ENCODE measurements at regions not wholly inside any gene's neighbourhood (a gene's known extent, or its start where the extent isn't known, plus 50 kb on each side); places are given as distances from the start of the nearest gene placed in this dataset.

DNA sequence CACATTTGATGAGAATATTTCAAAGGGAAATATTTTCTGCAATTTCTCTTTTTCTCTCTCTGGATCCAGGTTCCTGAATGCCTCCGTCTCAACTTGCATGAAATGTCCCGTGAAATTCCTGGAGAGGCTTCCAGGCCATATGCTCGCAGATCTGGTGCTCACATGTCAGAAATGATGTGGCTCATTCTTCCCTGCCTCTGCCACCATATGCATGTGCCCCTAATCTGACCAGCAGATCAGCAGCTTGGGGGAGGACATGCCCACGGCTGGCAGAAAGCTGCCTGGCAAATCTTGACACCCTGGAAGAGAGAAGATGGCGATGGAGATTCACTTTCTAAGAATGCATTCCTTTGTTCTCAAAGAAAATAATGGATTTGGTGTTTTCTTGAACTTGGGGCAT is 490.7 kb downstream of the RPS24 start:
- TF ChIP-seq, protein P1, sequence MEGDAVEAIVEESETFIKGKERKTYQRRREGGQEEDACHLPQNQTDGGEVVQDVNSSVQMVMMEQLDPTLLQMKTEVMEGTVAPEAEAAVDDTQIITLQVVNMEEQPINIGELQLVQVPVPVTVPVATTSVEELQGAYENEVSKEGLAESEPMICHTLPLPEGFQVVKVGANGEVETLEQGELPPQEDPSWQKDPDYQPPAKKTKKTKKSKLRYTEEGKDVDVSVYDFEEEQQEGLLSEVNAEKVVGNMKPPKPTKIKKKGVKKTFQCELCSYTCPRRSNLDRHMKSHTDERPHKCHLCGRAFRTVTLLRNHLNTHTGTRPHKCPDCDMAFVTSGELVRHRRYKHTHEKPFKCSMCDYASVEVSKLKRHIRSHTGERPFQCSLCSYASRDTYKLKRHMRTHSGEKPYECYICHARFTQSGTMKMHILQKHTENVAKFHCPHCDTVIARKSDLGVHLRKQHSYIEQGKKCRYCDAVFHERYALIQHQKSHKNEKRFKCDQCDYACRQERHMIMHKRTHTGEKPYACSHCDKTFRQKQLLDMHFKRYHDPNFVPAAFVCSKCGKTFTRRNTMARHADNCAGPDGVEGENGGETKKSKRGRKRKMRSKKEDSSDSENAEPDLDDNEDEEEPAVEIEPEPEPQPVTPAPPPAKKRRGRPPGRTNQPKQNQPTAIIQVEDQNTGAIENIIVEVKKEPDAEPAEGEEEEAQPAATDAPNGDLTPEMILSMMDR (conservative IDR thresholded peaks at IDR 0.05; ENCODE audit: low read depth, low read length): no peak
- TF ChIP-seq EZH2 (IDR thresholded peaks at IDR 0.05; ENCODE audit: borderline replicate concordance, low read depth, low read length, poor library complexity, severe bottlenecking): no peak
